ENCODE measurements at regions not wholly inside any gene's neighbourhood (a gene's known extent, or its start where the extent isn't known, plus 50 kb on each side); places are given as distances from the start of the nearest gene placed in this dataset.
"Not testable (repeated sequence)": the region's sequence is repeated elsewhere in the genome, so short reads cannot be mapped to it uniquely, and the experiment has no call there.

DNA sequence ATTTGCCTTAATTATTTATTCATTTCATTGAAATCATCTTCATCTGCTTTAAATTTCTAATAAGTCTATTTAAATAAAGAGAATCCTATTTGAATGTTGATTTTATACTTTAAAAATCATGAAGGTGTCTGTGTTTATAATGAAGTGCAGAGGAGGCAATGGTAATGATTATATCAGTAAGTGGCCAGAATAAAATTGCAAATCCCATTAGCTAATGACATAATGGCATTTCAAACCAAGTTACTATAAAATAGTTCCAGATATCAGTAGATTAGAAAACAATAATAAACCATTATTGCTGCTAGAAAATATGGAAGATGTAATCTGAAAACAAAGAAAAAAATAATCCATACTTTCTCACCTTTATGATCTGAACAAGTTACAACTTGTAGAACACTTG lies 647.8 kb upstream of the KLHL1 start:
- H3K4me3 ChIP-seq (ENCODE audit: low read length) = no peak overlapping the region
- no peak overlapping the region for H3K9ac ChIP-seq (ENCODE audit: low read length)
- no peaks in the 10 kb centered on the region for H3K36me3 ChIP-seq (ENCODE audit: control insufficient read depth, low read depth, low read length)
- H3K9me3 ChIP-seq (ENCODE audit: control insufficient read depth, low read depth, low read length) = no peaks in the 10 kb centered on the region
- H3K4me1 ChIP-seq (ENCODE audit: control insufficient read depth, low read depth, low read length) = no peaks in the 10 kb centered on the region
- H3K27ac ChIP-seq (ENCODE audit: low read length) = no peak overlapping the region
- H3K27me3 ChIP-seq (ENCODE audit: control insufficient read depth, insufficient read depth, low read length) = no peaks in the 10 kb centered on the region

DNA sequence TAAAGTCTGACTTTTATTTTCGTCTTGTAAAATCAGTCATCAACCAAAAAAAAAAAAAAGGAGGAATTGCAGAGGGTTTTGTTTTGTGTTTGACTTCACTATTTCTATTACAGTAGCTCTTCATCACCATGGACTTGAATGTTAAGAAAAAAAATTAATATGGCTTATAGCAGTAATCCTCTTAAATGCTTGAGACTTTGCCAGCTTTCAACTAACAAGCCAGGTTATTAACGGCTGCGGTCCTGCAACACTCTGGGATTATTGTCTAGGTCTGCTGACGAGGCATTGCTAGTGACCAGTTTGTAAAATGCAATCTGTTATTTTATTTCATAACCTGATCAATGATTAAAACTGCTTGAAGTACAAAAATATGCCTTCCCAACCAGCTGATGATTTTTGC lies 647.2 kb upstream of the KLHL1 start:
- Histone ChIP-seq H3K4me3 (ENCODE audit: low read length) (no peak overlapping the region), H3K27ac (ENCODE audit: low read length) (no peak overlapping the region), H3K9ac (ENCODE audit: low read length) (no peak overlapping the region), H3K36me3 (ENCODE audit: control insufficient read depth, low read depth, low read length) (no peaks in the 10 kb centered on the region), H3K27me3 (ENCODE audit: control insufficient read depth, insufficient read depth, low read length) (no peaks in the 10 kb centered on the region), H3K4me1 (ENCODE audit: control insufficient read depth, low read depth, low read length) (no peaks in the 10 kb centered on the region), H3K9me3 (ENCODE audit: control insufficient read depth, low read depth, low read length) (no peaks in the 10 kb centered on the region)

- Histone ChIP-seq H3K9ac (ENCODE audit: low read length) (no peak overlapping the region), H3K27ac (ENCODE audit: low read length) (no peak overlapping the region), H3K27me3 (ENCODE audit: control insufficient read depth, insufficient read depth, low read length) (no peaks in the 10 kb centered on the region), H3K9me3 (ENCODE audit: control insufficient read depth, low read depth, low read length) (no peaks in the 10 kb centered on the region), H3K36me3 (ENCODE audit: control insufficient read depth, low read depth, low read length) (no peaks in the 10 kb centered on the region), H3K4me1 (ENCODE audit: control insufficient read depth, low read depth, low read length) (no peaks in the 10 kb centered on the region), H3K4me3 (ENCODE audit: low read length) (no peak overlapping the region)
Observed at GRCh38 chr13:70747262-70747661, 639.0 kb upstream of the KLHL1 start.

GRCh38 chr13:70746469-70746868 lies 638.2 kb upstream of the KLHL1 start:
- H3K4me3 ChIP-seq (ENCODE audit: low read length); H3K9me3 ChIP-seq (ENCODE audit: control insufficient read depth, low read depth, low read length); H3K9ac ChIP-seq (ENCODE audit: low read length); H3K36me3 ChIP-seq (ENCODE audit: control insufficient read depth, low read depth, low read length); H3K27me3 ChIP-seq (ENCODE audit: control insufficient read depth, insufficient read depth, low read length); H3K4me1 ChIP-seq (ENCODE audit: control insufficient read depth, low read depth, low read length); H3K27ac ChIP-seq (ENCODE audit: low read length): not testable (repeated sequence)

DNA sequence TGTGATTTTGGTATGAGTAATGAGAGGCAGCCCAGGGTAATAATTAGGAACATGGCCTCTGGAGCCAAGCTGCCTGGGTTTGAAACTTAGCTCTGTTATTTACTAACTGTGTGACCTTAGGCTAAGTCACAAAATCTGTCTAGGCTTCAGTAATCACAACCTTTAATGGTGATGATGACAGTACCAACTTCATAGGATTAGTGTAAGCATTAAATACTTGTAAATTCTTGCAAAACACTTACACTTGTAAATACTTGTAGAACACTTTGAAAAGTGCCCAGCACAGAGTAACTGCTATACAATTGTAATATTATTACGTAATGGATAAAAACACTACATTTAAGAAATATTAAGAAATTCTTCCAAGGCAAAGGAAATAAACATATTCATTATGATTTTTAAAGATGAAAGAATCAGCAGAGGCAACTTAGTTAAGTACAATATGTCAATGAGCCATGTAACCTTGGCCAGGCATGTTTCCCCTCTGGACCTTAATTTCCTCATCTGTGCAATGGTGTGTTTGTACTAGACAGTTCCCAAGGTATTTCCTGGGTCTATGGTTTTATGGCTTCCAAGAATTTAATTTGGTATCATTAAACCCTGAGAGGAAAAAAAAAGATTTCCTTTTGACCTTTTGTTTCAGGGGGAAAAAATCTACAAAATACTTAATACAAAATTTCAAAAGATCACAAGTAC lies 628.5 kb upstream of the KLHL1 start:
- no peaks in the 10 kb centered on the region for H3K4me1 ChIP-seq (ENCODE audit: control insufficient read depth, low read depth, low read length)
- no peaks in the 10 kb centered on the region for H3K36me3 ChIP-seq (ENCODE audit: control insufficient read depth, low read depth, low read length)
- no peak overlapping the region for H3K4me3 ChIP-seq (ENCODE audit: low read length)
- H3K27me3 ChIP-seq (ENCODE audit: control insufficient read depth, insufficient read depth, low read length) = no peaks in the 10 kb centered on the region
- H3K9me3 ChIP-seq (ENCODE audit: control insufficient read depth, low read depth, low read length) = no peaks in the 10 kb centered on the region
- no peak overlapping the region for H3K9ac ChIP-seq (ENCODE audit: low read length)
- H3K27ac ChIP-seq (ENCODE audit: low read length) = no peak overlapping the region

- Histone ChIP-seq H3K27ac (ENCODE audit: low read length) (no peak overlapping the region), H3K9me3 (ENCODE audit: control insufficient read depth, low read depth, low read length) (no peaks in the 10 kb centered on the region), H3K27me3 (ENCODE audit: control insufficient read depth, insufficient read depth, low read length) (no peaks in the 10 kb centered on the region), H3K4me3 (ENCODE audit: low read length) (no peak overlapping the region), H3K4me1 (ENCODE audit: control insufficient read depth, low read depth, low read length) (no peaks in the 10 kb centered on the region), H3K9ac (ENCODE audit: low read length) (no peak overlapping the region), H3K36me3 (ENCODE audit: control insufficient read depth, low read depth, low read length) (no peaks in the 10 kb centered on the region)
Observed at GRCh38 chr13:70732611-70733010, 624.4 kb upstream of the KLHL1 start.

GRCh38 chr13:70729369-70729768 lies 621.1 kb upstream of the KLHL1 start:
- no peaks in the 10 kb centered on the region for H3K9me3 ChIP-seq (ENCODE audit: control insufficient read depth, low read depth, low read length)
- no peaks in the 10 kb centered on the region for H3K36me3 ChIP-seq (ENCODE audit: control insufficient read depth, low read depth, low read length)
- no peak overlapping the region for H3K4me3 ChIP-seq (ENCODE audit: low read length)
- no peaks in the 10 kb centered on the region for H3K4me1 ChIP-seq (ENCODE audit: control insufficient read depth, low read depth, low read length)
- H3K27ac ChIP-seq (ENCODE audit: low read length) = no peak overlapping the region
- H3K27me3 ChIP-seq (ENCODE audit: control insufficient read depth, insufficient read depth, low read length) = no peaks in the 10 kb centered on the region
- H3K9ac ChIP-seq (ENCODE audit: low read length) = no peak overlapping the region

DNA sequence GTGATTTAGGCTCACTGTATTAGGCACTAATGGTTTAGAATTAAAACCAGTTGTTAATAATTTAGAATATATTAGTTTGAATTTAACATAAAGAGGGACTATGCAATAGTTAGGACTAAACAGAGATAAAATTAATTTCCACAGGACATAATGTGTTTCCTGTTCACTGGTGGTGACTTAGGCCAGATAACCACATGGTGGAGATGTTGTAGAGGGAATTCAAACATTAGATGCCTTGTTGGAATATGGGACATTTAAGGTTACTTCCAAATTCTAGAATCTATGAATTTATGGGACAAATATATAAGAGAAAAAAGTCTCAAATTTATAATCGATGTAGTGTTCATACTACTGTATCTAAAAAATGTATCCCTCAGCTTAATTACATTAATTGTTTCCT lies 615.5 kb upstream of the KLHL1 start:
- no peaks in the 10 kb centered on the region for H3K9me3 ChIP-seq (ENCODE audit: control insufficient read depth, low read depth, low read length)
- H3K4me1 ChIP-seq (ENCODE audit: control insufficient read depth, low read depth, low read length) = no peaks in the 10 kb centered on the region
- no peak overlapping the region for H3K9ac ChIP-seq (ENCODE audit: low read length)
- no peaks in the 10 kb centered on the region for H3K27me3 ChIP-seq (ENCODE audit: control insufficient read depth, insufficient read depth, low read length)
- H3K36me3 ChIP-seq (ENCODE audit: control insufficient read depth, low read depth, low read length) = no peaks in the 10 kb centered on the region
- no peak overlapping the region for H3K27ac ChIP-seq (ENCODE audit: low read length)
- H3K4me3 ChIP-seq (ENCODE audit: low read length) = no peak overlapping the region

DNA sequence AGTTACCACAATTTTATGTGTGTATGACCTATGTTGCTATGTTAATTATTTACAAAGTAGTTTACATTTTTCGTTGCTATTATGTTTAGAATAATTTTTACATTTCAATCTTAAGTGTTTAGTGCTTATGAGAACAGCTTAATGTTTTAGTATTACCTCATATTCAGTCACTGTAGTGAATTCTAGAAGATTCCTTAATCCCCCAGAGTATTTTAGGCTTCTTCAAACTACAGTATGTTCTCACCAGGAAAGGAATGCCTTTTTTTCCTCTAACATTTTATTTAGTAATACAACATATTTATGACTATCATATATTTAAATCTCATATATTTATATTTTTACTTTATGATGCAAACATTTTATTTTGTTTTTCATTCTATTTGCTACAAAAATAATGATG lies 612.1 kb upstream of the KLHL1 start:
- Histone ChIP-seq H3K36me3 (ENCODE audit: control insufficient read depth, low read depth, low read length) (no peaks in the 10 kb centered on the region), H3K27me3 (ENCODE audit: control insufficient read depth, insufficient read depth, low read length) (no peaks in the 10 kb centered on the region), H3K27ac (ENCODE audit: low read length) (no peak overlapping the region), H3K4me3 (ENCODE audit: low read length) (no peak overlapping the region), H3K9ac (ENCODE audit: low read length) (no peak overlapping the region), H3K4me1 (ENCODE audit: control insufficient read depth, low read depth, low read length) (no peaks in the 10 kb centered on the region), H3K9me3 (ENCODE audit: control insufficient read depth, low read depth, low read length) (no peaks in the 10 kb centered on the region)

DNA sequence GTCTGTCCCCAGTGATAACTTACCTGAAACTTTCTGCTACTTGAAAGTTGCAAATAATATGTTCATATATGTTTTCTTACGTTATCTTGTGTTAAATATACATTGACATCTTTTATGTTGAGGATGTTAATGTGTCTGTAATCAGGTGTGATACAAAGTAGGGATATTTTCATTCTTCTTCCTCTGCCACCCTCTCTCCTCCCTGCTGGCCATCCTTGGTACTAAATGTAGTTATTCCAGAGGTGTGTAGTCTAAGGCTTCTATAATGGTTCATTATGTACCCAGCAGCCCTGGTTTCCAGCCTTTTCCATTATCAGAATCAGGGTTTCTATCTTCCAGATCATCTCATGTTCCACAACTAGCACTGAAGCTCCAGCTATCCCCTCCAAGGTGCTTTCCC lies 606.7 kb upstream of the KLHL1 start:
- no peaks in the 10 kb centered on the region for H3K27me3 ChIP-seq (ENCODE audit: control insufficient read depth, insufficient read depth, low read length)
- no peak overlapping the region for H3K4me3 ChIP-seq (ENCODE audit: low read length)
- H3K9ac ChIP-seq (ENCODE audit: low read length) = no peak overlapping the region
- no peak overlapping the region for H3K27ac ChIP-seq (ENCODE audit: low read length)
- H3K36me3 ChIP-seq (ENCODE audit: control insufficient read depth, low read depth, low read length) = no peaks in the 10 kb centered on the region
- H3K9me3 ChIP-seq (ENCODE audit: control insufficient read depth, low read depth, low read length) = no peaks in the 10 kb centered on the region
- no peaks in the 10 kb centered on the region for H3K4me1 ChIP-seq (ENCODE audit: control insufficient read depth, low read depth, low read length)

GRCh38 chr13:70708775-70709174 lies 600.5 kb upstream of the KLHL1 start:
- Histone ChIP-seq H3K36me3 (ENCODE audit: control insufficient read depth, low read depth, low read length) (no peaks in the 10 kb centered on the region), H3K27ac (ENCODE audit: low read length) (no peak overlapping the region), H3K4me1 (ENCODE audit: control insufficient read depth, low read depth, low read length) (no peaks in the 10 kb centered on the region), H3K9me3 (ENCODE audit: control insufficient read depth, low read depth, low read length) (no peaks in the 10 kb centered on the region), H3K4me3 (ENCODE audit: low read length) (no peak overlapping the region), H3K9ac (ENCODE audit: low read length) (no peak overlapping the region), H3K27me3 (ENCODE audit: control insufficient read depth, insufficient read depth, low read length) (no peaks in the 10 kb centered on the region)

DNA sequence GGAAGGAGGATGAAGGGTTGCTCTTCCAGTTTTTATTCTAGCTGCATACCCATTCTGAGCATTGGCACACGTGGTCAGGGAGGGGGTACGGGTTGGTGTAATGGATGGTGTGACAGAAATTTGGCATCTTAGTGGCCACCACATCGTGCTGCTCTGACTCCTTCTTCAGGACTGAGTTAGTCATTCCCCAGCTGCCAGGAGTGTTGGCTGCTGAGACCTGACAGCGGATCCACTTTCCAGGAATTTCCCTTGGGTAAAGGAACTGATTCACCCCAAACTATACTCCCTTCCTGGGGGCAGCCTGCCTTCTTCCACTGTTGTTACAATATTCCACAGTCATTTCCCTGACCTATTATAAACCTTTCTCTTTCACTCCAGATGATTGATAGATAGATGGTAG lies 595.5 kb upstream of the KLHL1 start:
- H3K36me3 ChIP-seq (ENCODE audit: control insufficient read depth, low read depth, low read length) = no peaks in the 10 kb centered on the region
- no peaks in the 10 kb centered on the region for H3K27me3 ChIP-seq (ENCODE audit: control insufficient read depth, insufficient read depth, low read length)
- no peak overlapping the region for H3K4me3 ChIP-seq (ENCODE audit: low read length)
- H3K4me1 ChIP-seq (ENCODE audit: control insufficient read depth, low read depth, low read length) = no peaks in the 10 kb centered on the region
- no peak overlapping the region for H3K9ac ChIP-seq (ENCODE audit: low read length)
- no peaks in the 10 kb centered on the region for H3K9me3 ChIP-seq (ENCODE audit: control insufficient read depth, low read depth, low read length)
- H3K27ac ChIP-seq (ENCODE audit: low read length) = no peak overlapping the region

Measured in iPS-18a (cell line).